ENCODE measurements at regions not wholly inside any gene's neighbourhood (a gene's known extent, or its start where the extent isn't known, plus 50 kb on each side); places are given as distances from the start of the nearest gene placed in this dataset.

- TF ChIP-seq CTCF (conservative IDR thresholded peaks at IDR 0.05; ENCODE audit: low read depth, low read length) (no peak), EZH2phosphoT487 (IDR thresholded peaks at IDR 0.05; ENCODE audit: borderline replicate concordance, low read length) (no peak), EZH2 (IDR thresholded peaks at IDR 0.05; ENCODE audit: low read length, unreplicated experiment) (no peak)
Observed at GRCh38 chr10:78744491-78745090, 324.2 kb upstream of the ZMIZ1 start.

Measured in PC-3 (cell line).